GM19035 (cell line): ENCODE measurements at regions not wholly inside any gene's neighbourhood (a gene's known extent, or its start where the extent isn't known, plus 50 kb on each side); places are given as distances from the start of the nearest gene placed in this dataset.

Source experiments
- ATAC-seq: cut with Tn5 transposase; IDR thresholded peaks from one replicate; pipeline ENCODE4 v1.9.1; 2021; ENCODE audit not compliant: unreplicated experiment

GRCh38 chr12:47560415-47560814 is 145.4 kb downstream of the RPAP3 start:
- ATAC-seq = no peak

GRCh38 chr12:47558625-47559345 is 147.0 kb downstream of the RPAP3 start:
- no peak for ATAC-seq

DNA sequence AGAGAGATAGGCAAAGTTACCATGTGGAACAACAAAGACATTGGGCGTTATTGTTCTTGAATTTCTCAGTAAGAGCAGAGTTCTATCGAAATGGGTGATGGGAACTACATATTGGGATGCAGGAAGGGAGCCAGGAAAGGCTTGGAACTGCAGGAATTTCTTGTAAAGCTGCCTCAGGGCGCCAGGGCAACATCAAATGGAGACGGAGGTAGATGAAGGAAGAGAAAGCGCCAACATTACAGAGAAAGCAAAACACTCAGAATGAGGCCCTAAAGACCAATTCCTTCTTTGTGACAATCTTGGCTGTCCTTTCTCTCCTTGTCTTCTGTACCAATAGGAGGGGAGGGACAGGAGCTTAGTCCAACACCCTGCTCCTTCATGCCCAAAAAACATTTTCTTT is 148.4 kb downstream of the RPAP3 start:
- ATAC-seq = no peak

- ATAC-seq = no peak
Observed at GRCh38 chr12:47556261-47557030, 149.4 kb downstream of the RPAP3 start.

GRCh38 chr12:47554046-47554653 is 151.7 kb downstream of the RPAP3 start:
- ATAC-seq = no peak

- ATAC-seq = no peak
Observed at GRCh38 chr12:47553266-47553665, 152.6 kb downstream of the RPAP3 start.

- ATAC-seq = no peak
Observed at GRCh38 chr12:47551426-47551851, 154.4 kb downstream of the RPAP3 start.

DNA sequence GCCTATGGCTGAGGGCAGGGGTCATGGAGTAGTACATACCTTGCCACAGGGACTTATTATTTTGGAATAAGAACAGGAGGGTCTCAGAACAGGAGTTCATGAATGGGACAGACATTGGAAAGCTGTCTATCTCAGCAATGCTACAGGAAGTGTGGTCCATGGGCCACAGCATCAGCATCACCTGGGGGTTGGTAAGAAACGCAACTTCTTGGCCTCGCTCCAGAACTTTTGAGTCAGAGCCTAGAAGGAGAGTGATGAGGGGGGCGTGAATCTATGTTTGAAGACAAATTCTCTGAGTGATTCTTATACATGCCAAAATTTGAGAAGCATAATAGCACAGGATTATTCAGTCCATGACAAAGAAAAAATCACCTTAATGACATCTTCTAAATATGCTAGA is 156.6 kb downstream of the RPAP3 start:
- no peak for ATAC-seq

GRCh38 chr12:47548401-47548800 is 157.4 kb downstream of the RPAP3 start:
- no peak for ATAC-seq

- ATAC-seq = no peak
Observed at GRCh38 chr12:47547077-47547476, 158.8 kb downstream of the RPAP3 start.

- ATAC-seq = no peak
Observed at GRCh38 chr12:47545938-47546609, 159.8 kb downstream of the RPAP3 start.

- ATAC-seq = no peak
Observed at GRCh38 chr12:47534695-47535094, 171.1 kb downstream of the RPAP3 start.

GRCh38 chr12:47530050-47530449 is 175.8 kb downstream of the RPAP3 start:
- no peak for ATAC-seq

DNA sequence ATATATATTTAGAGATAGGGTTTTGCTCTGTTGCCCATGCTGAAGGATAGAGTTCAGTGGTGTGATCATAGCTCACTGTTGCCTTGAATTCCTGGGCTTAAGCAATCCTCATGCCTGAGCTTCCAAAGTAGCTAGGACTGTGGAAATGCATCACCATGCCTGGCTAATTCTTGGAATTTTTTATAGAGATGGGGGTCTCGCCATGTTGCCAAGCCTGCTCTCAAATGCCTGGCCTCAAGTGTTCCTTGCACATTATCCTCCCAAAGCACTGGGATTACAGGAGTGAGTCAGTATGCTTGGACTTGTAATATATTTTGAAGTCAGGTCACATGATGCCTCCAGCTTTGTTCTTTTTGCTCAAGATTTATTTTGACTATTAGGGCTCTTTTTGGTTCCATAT is 178.0 kb downstream of the RPAP3 start:
- ATAC-seq = no peak

- ATAC-seq = no peak
Observed at GRCh38 chr12:47520029-47520428, 185.8 kb downstream of the RPAP3 start.

GRCh38 chr12:47517122-47517521 is 188.7 kb downstream of the RPAP3 start:
- no peak for ATAC-seq

DNA sequence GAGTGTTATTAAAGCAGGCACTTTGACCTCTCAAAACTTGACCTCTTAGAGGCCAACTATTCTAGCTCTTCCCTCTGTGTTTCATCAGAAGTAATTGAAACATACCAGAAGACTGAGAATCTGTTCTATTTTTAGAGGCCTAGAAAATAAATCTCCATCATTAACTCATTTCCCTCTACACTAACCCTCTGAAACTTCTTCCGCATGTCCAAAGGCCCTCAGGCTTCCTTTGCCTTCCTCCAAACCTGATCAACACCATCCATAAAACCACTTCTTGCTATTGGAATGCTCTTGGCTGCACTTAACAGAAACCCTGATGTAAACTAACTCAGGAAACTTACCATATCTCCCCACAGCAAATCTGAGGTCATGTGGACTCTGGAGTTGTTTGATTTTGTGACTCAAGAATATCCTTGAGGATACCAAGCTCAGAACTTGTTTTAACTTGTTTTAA is 196.4 kb downstream of the RPAP3 start:
- ATAC-seq = no peak

- no peak for ATAC-seq
Observed at GRCh38 chr12:47507221-47507620, 198.6 kb downstream of the RPAP3 start.

GRCh38 chr12:47504775-47505446 is 200.9 kb downstream of the RPAP3 start:
- ATAC-seq = no peak

- ATAC-seq = no peak
Observed at GRCh38 chr12:47493801-47494200, 212.0 kb downstream of the RPAP3 start.
